K562 (cell line): ENCODE measurements at regions not wholly inside any gene's neighbourhood (a gene's known extent, or its start where the extent isn't known, plus 50 kb on each side); places are given as distances from the start of the nearest gene placed in this dataset.

Experiments
- ATAC-seq: fragments of 200-7000 bp; cut with Tn5 transposase; 3 replicates; pipeline ENCODE4 v1.9.1; 2020; ENCODE audit warnings: moderate library complexity
- BruUV-seq: library from RNA; stranded (reverse); fragments of 400-500 nt; replicated peaks from 2 replicates; lab custom pipeline; 2021; lab: Mats Ljungman, UMichigan
- CTCF ChIA-PET: fragments of 300-600 bp; formaldehyde crosslinking; extraction: SDS; loops from one replicate; lab custom pipeline; 2021; ENCODE audit warnings: low intra/inter-chr PET ratio; lab: Yijun Ruan, JAX
- POLR2A ChIA-PET: fragments of 300-600, 350-650 bp; sonication (Branson Sonifier 250); formaldehyde crosslinking; extraction: SDS; loops from one replicate; lab custom pipeline; 2021; ENCODE audit warnings: antibody characterized with exemption, inconsistent platforms; lab: Yijun Ruan, JAX
- DNase-seq, 4 experiments: peaks; one replicate each; pipeline versions ENCODE4 v3.0.0 to v3.0.0-alpha.2; 2011 to 2018; ENCODE audit warnings: low spot score in 3 of 4, mixed read lengths in 3 of 4; ENCODE audit errors: extremely low read depth in 1 of 4
- FAIRE-seq: peaks from 2 replicates; lab custom pipeline; 2011; peaks lifted over from hg19 to GRCh38; lab: Jason Lieb, UNC
- H2AFZ ChIP-seq: 2 replicates; pipeline ENCODE4 v1.6.0; 2011; ENCODE audit warnings: low read depth, low read length, control low read depth, inconsistent platforms
- H3K27ac ChIP-seq: fragments of 200-600 bp; 3 replicates; pipeline ENCODE4 v1.8.0; 2011; ENCODE audit warnings: low read depth, mild to moderate bottlenecking, control low read depth, inconsistent platforms, low read length, moderate library complexity, mixed read lengths; ENCODE audit errors: extremely low read depth
- H3K27me3 ChIP-seq, 2 experiments: fragments of 300-600 bp in 1 of 2; 2 replicates in 1 of 2; 3 replicates in 1 of 2; pipeline versions ENCODE4 v1.6.0 to v1.8.0; 2011; ENCODE audit warnings: inconsistent platforms in 2 of 2, low read length in 2 of 2, mild to moderate bottlenecking in 1 of 2, mixed read lengths in 1 of 2, moderate library complexity in 1 of 2; ENCODE audit not compliant: control insufficient read depth in 2 of 2, insufficient read depth in 2 of 2
- H3K36me3 ChIP-seq: fragments of 300-600 bp; 3 replicates; pipeline ENCODE4 v1.8.0; 2011; ENCODE audit warnings: mild to moderate bottlenecking, low read length, inconsistent platforms; ENCODE audit not compliant: control insufficient read depth, insufficient read depth
- H3K4me1 ChIP-seq, 2 experiments: fragments of 200-600 bp in 1 of 2; replicated peaks in 1 of 2; 2 replicates in 1 of 2; 3 replicates in 1 of 2; pipeline versions ENCODE4 v1.5.1 to v1.8.0; 2011; ENCODE audit warnings: inconsistent platforms in 2 of 2, low read length in 2 of 2, mild to moderate bottlenecking in 1 of 2, mixed read lengths in 1 of 2, moderate library complexity in 1 of 2; ENCODE audit not compliant: control insufficient read depth in 2 of 2, insufficient read depth in 2 of 2
- H3K4me2 ChIP-seq: 2 replicates; pipeline ENCODE4 v1.6.1; 2011; ENCODE audit warnings: low read length, control low read depth, inconsistent platforms, mixed read lengths; ENCODE audit not compliant: insufficient read depth
- H3K4me3 ChIP-seq: fragments of 200-600 bp; sonication (generic), shearing (Covaris generic); 2 replicates; pipeline ENCODE4 v1.5.1; 2016; ENCODE audit warnings: control low read depth, inconsistent platforms
- H3K79me2 ChIP-seq: fragments of 200-600 bp; 3 replicates; pipeline ENCODE4 v1.8.0; 2011; ENCODE audit warnings: low read length, inconsistent platforms; ENCODE audit not compliant: control insufficient read depth, insufficient read depth
- H3K9ac ChIP-seq, 2 experiments: 2 replicates each; pipeline versions ENCODE4 v1.6.0 to v1.6.1; 2011; ENCODE audit warnings: low read depth in 2 of 2, low read length in 2 of 2, control low read depth in 1 of 2, inconsistent platforms in 1 of 2, mild to moderate bottlenecking in 1 of 2, mixed read lengths in 1 of 2; ENCODE audit not compliant: insufficient read depth in 1 of 2
- H3K9me1 ChIP-seq: one replicate; pipeline ENCODE4 v1.6.0; 2011; ENCODE audit warnings: inconsistent platforms, mild to moderate bottlenecking, low read length, moderate library complexity; ENCODE audit not compliant: control insufficient read depth, insufficient read depth
- H3K9me3 ChIP-seq: replicated peaks from 2 replicates; pipeline ENCODE4 v1.5.1; 2011; ENCODE audit warnings: low read depth, low read length, inconsistent platforms; ENCODE audit not compliant: control insufficient read depth, insufficient read depth
- H4K20me1 ChIP-seq: replicated peaks from 2 replicates; pipeline ENCODE4 v1.6.1; 2011; ENCODE audit warnings: low read length, inconsistent platforms, mixed read lengths; ENCODE audit not compliant: control insufficient read depth, insufficient read depth
- BRD9 ChIP-seq: fragments of 450-650 bp; IDR thresholded peaks from 2 replicates; pipeline ENCODE4 v1.6.1; 2018; ENCODE audit warnings: low read depth; ENCODE audit not compliant: partially characterized antibody
- DLX4 ChIP-seq: fragments of 250-450 bp; sonication (Bioruptor Pico); IDR thresholded peaks from 2 replicates; pipeline ENCODE4 v1.6.1; 2021; ENCODE audit warnings: mild to moderate bottlenecking
- ETV5 ChIP-seq: sonication (generic); formaldehyde crosslinking; IDR thresholded peaks from 2 replicates; pipeline ENCODE4 v1.4.0; 2020; ENCODE audit warnings: low read depth, mild to moderate bottlenecking, missing genetic modification reagents
- ETV6 ChIP-seq, 3 experiments: fragments of 150-350 bp in 1 of 3; sonication (generic) in 1 of 3; formaldehyde crosslinking in 1 of 3; IDR thresholded peaks; 2 replicates each; pipeline versions ENCODE4 v1.6.1 to v1.8.0; 2014 to 2022; ENCODE audit warnings: borderline replicate concordance in 2 of 3, low read depth in 2 of 3, antibody characterized with exemption in 1 of 3, low read length in 1 of 3, mild to moderate bottlenecking in 1 of 3, missing genetic modification reagents in 1 of 3
- HMGXB4 ChIP-seq: sonication (generic); formaldehyde crosslinking; IDR thresholded peaks from 2 replicates; pipeline ENCODE4 v1.8.1; 2023; ENCODE audit warnings: mild to moderate bottlenecking, missing genetic modification reagents
- NRF1 ChIP-seq, 2 experiments: fragments of 450-650 bp; IDR thresholded peaks in 1 of 2; conservative IDR thresholded peaks in 1 of 2; 2 replicates each; pipeline ENCODE4 v1.6.1; 2014; ENCODE audit warnings: mild to moderate bottlenecking in 2 of 2
- PHF21A ChIP-seq: fragments of 450-650 bp; IDR thresholded peaks from 2 replicates; pipeline ENCODE4 v1.6.1; 2017; ENCODE audit warnings: low read depth, borderline replicate concordance
- RAD21 ChIP-seq, 2 experiments: fragments of 250-450 bp in 1 of 2; fragments of 450-650 bp in 1 of 2; sonication (Bioruptor Pico) in 1 of 2; formaldehyde crosslinking in 1 of 2; IDR thresholded peaks in 1 of 2; conservative IDR thresholded peaks in 1 of 2; 2 replicates each; pipeline versions ENCODE4 v1.4.0 to v1.8.0; 2020 to 2022; ENCODE audit warnings: mild to moderate bottlenecking in 2 of 2, moderate library complexity in 1 of 2
- SUPT5H ChIP-seq: fragments of 450-650 bp; IDR thresholded peaks from 2 replicates; pipeline ENCODE4 v1.6.1; 2016
- TAF1 ChIP-seq: IDR thresholded peaks from 2 replicates; pipeline ENCODE4 v1.6.1; 2011; ENCODE audit warnings: mild to moderate bottlenecking, low read length, moderate library complexity; ENCODE audit not compliant: insufficient read depth, control insufficient read depth, severe bottlenecking; ENCODE audit errors: extremely low read depth
- TAF9B ChIP-seq: fragments of 450-650 bp; IDR thresholded peaks from 2 replicates; pipeline ENCODE4 v1.6.1; 2018; ENCODE audit warnings: mild to moderate bottlenecking; ENCODE audit not compliant: partially characterized antibody
- TSHZ1 ChIP-seq: fragments of 250-450 bp; sonication (Bioruptor Pico); IDR thresholded peaks from 2 replicates; pipeline ENCODE4 v1.4.0; 2020; ENCODE audit warnings: mild to moderate bottlenecking, moderate library complexity
- ZNF695 ChIP-seq: fragments of 450-650 bp; formaldehyde crosslinking; IDR thresholded peaks from 2 replicates; pipeline ENCODE4 v1.4.0; 2020; ENCODE audit warnings: mild to moderate bottlenecking, moderate library complexity
- ZNF707 ChIP-seq: fragments of 250-450 bp; sonication (Bioruptor Pico); conservative IDR thresholded peaks from 2 replicates; pipeline ENCODE4 v1.8.0; 2022; ENCODE audit warnings: inconsistent platforms, mild to moderate bottlenecking, moderate library complexity
- WGBS: fragments of 100-300 bp; shearing (Covaris generic); methylation state at CpG from one replicate; pipeline ENCODE4 v1.1.6; 2016; ENCODE audit warnings: low coverage, mixed read lengths; ENCODE audit not compliant: insufficient coverage; ENCODE audit errors: missing lambda C conversion rate; 5-methylcytosine and 5-hydroxymethylcytosine counted together
- in situ Hi-C: fragments of 300-500 bp; cut with MboI; formaldehyde crosslinking; loops from 4 replicates; pipeline ENCODE4 v1.15.0; 2018; ENCODE audit warnings: inconsistent platforms, mixed read lengths
- intact Hi-C: fragments of 100-400 bp; cut with micrococcal nuclease; formaldehyde crosslinking; loops from 2 replicates; pipeline ENCODE4 v1.14.2; 2022

GRCh38 chr2:241989074-241989473, 119.5 kb downstream of the RTP5 start:
- no peaks in the 10 kb centered on the region for H3K79me2 ChIP-seq
- no peaks in the 10 kb centered on the region for H3K9me3 ChIP-seq
- DNase-seq (no peak), ATAC-seq (no peak), FAIRE-seq (no peak)
- H3K27me3 ChIP-seq, result peaks cover 0 to 55% of the 10 kb centered on the region in 2 experiments; a peak in 2 of 5 replicates
- no peaks in the 10 kb centered on the region for H3K9me1 ChIP-seq
- in situ Hi-C loops (no loop called here), intact Hi-C loops (no loop called here)
- H3K4me1 ChIP-seq, result peaks cover 0 to 12% of the 10 kb centered on the region in 2 experiments; a peak in 3 of 5 replicates
- no peak for TF ChIP-seq DLX4 (CRISPR knock-in tag)
- TF ChIP-seq BRD9, result no peak
- no peak for TF ChIP-seq HMGXB4 (CRISPR knock-in tag)
- no peak for TF ChIP-seq NRF1 (conservative IDR thresholded peaks at IDR 0.05 in 1 of 2, IDR thresholded peaks at IDR 0.05 in 1 of 2)
- TF ChIP-seq TSHZ1, result no peak
- TF ChIP-seq ETV5 (CRISPR knock-in tag), result no peak
- no peak for TF ChIP-seq RAD21 (CRISPR knock-in tag; conservative IDR thresholded peaks at IDR 0.05 in 1 of 2, IDR thresholded peaks at IDR 0.05 in 1 of 2)
- TF ChIP-seq ZNF707, result no peak
- TF ChIP-seq ETV6 (IDR thresholded peaks at IDR 0.05; ENCODE audit: borderline replicate concordance in 1 of 2, low read depth in 2 of 2, low read length in 1 of 2), result no peak
- no peak for TF ChIP-seq ETV6 (CRISPR knock-in tag; IDR thresholded peaks at IDR 0.05; ENCODE audit: borderline replicate concordance)
- no peak for TF ChIP-seq TAF1
- no peak for TF ChIP-seq ZNF695 (CRISPR knock-in tag)
- TF ChIP-seq SUPT5H, result no peak
- TF ChIP-seq PHF21A, result no peak
- TF ChIP-seq TAF9B, result no peak
- ChIA-PET POLR2A (interaction anchor here (1.4 kb wide), 1 partner anchor 11 kb away, joined by 3 read pairs; no protein-coding TSS in a partner anchor), CTCF (no interaction called here)
- no peak overlapping the region for H3K27ac ChIP-seq
- no TSS peak for BruUV-seq
- H3K9ac ChIP-seq, result no peak overlapping the region; a peak in 1 of 4 replicates
- 6% methylated on average over 6 of the region's 7 CpGs for WGBS
- no peaks in the 10 kb centered on the region for H4K20me1 ChIP-seq
- H3K4me2 ChIP-seq, result no peak overlapping the region
- no peak overlapping the region for H3K4me3 ChIP-seq
- no peaks in the 10 kb centered on the region for H3K36me3 ChIP-seq
- H2AFZ ChIP-seq, result no peak overlapping the region
